Retinal pigment epithelial cell (primary cell): ENCODE measurements at regions not wholly inside any gene's neighbourhood (a gene's known extent, or its start where the extent isn't known, plus 50 kb on each side); places are given as distances from the start of the nearest gene placed in this dataset.
A peak's percentile ranks its signal among the peaks of the same experiment; 100 is the strongest.

ENCODE experiments used
- DNase-seq: peaks from one replicate; pipeline ENCODE4 v3.0.0-alpha.2; 2010; ENCODE audit warnings: low read depth
- H3K4me3 ChIP-seq: 2 replicates; pipeline ENCODE4 v1.5.1; 2011; ENCODE audit warnings: mild to moderate bottlenecking, low read length, control low read depth, moderate library complexity
- TF ChIP-seq, protein P1 (sequence below): conservative IDR thresholded peaks from 2 replicates; pipeline ENCODE4 v1.5.1; 2011; ENCODE audit warnings: low read depth, low read length, control low read depth, inconsistent platforms

DNA sequence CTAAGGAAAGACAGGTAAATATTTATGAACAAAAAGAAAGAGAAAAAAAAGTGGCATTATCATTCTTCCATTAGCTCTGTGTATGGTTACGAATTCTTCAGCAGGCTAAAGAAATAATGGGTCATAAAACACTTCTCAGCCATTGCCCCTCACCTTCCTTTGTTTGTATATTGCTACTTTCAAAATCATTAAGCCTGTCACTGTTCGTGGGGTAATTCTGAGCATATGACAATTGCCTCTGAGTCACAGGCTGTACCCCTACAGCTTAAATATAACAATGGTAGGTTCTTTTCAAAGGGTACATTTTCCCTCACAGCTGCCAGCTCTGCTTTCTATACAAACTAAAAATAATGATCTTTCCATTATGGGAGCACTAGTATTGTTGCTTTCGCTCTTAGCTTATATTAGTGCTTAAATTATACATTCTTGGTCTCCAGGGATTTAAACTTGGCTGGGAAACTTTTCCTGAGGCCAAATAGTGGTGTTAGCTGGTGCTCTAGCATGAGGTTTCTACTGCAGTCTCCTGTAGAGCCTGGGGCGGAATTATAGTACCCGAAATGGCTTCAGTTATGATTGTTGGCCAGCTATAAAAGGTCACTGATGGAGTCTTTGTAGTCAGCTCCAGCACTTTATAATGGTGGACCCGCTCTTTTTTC is 74.7 kb upstream of the CDH11 start:
- TF ChIP-seq, protein P1, sequence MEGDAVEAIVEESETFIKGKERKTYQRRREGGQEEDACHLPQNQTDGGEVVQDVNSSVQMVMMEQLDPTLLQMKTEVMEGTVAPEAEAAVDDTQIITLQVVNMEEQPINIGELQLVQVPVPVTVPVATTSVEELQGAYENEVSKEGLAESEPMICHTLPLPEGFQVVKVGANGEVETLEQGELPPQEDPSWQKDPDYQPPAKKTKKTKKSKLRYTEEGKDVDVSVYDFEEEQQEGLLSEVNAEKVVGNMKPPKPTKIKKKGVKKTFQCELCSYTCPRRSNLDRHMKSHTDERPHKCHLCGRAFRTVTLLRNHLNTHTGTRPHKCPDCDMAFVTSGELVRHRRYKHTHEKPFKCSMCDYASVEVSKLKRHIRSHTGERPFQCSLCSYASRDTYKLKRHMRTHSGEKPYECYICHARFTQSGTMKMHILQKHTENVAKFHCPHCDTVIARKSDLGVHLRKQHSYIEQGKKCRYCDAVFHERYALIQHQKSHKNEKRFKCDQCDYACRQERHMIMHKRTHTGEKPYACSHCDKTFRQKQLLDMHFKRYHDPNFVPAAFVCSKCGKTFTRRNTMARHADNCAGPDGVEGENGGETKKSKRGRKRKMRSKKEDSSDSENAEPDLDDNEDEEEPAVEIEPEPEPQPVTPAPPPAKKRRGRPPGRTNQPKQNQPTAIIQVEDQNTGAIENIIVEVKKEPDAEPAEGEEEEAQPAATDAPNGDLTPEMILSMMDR: no peak
- no peak overlapping the region for H3K4me3 ChIP-seq
- DNase-seq: no peak

DNA sequence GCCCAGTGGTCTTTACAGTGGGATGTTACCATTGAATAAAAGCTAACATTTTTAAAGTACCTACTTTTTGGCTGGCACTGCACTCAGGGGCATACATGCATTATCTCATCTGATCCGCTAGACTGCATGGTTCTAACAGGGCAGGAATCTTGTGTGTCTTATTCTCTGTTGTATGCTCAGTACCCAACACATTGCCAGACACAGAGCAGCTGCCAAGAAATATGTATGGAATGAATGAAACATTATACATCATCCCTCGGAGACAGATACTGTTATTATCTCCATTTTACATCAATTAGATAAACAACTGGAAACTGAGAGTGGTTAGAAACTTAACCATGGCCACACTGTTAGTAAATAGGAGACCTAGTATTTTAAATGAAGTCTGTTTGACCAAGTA is 74.1 kb upstream of the CDH11 start:
- no peak for DNase-seq
- no peak overlapping the region for H3K4me3 ChIP-seq
- TF ChIP-seq, protein P1: no peak

DNA sequence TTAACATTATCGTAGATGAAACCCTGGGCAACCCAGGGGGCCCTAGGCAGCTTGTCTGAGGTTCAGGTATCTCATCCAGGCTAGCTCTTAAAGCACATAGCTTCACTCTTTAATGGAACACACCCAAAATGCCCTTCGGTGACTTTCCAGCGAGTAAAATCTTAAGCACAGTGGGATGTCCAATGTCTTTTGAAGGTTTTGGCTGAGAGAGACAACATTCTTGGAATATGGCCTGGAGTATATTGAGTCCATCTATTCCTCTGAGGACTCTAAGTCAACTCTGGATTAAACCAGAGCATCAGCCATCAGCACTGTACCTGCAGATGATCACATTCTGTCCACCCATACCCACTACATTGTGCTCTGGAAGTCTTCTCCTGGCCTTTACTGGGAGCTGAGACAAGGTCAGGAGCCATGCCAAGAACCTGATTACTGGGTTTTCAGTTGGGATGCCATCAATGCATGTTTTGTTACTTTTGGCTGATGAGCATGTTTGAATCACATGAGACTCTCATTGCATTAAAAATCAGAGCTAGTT is 63.4 kb upstream of the CDH11 start:
- TF ChIP-seq, protein P1: no peak
- no peak for DNase-seq
- H3K4me3 ChIP-seq: no peak overlapping the region

DNA sequence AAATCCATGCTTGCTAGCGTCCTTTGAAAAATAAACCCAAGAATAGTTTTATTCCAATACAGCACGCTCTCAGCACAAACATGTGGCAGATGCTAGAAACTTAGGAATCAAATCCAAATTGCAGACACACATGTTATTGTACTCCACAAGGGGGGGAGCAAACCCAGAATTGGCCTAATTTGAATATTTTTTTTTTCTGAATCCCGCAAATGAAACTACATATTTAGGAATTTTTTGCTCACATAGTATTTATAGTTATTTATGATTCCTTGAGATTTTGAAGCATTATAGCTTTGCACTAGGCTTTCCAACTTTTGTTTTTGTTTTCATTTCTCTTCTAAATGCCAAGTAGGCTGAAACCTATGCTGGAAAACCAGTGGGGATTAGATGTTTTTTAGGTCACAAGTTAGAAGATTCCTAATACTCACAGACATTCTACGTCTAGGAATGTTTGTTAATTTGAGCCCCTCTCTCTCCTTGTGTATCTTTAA is 59.3 kb upstream of the CDH11 start:
- H3K4me3 ChIP-seq: no peak overlapping the region
- TF ChIP-seq, protein P1: peak; percentile 3
- DNase-seq: no peak

DNA sequence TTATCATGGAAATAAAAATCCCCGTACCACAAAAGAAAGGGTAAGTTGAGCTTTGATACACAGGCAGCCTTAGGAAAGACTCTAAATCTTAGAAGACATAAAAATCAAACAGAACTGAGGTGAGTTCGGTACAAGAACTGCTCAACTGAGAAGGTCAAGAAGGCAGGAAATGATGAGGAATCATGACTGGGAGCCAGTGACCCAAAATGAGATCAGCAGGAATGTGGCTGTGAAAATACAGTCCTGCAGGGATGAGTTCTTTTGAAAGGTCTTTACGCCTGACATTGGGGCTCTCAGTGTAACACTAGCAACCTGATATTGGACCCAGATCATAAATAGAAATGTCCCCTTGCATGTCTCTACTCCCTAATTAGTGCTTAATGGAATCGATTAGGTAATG is 56.3 kb upstream of the CDH11 start:
- DNase-seq: no peak
- TF ChIP-seq, protein P1: no peak
- no peak overlapping the region for H3K4me3 ChIP-seq

DNA sequence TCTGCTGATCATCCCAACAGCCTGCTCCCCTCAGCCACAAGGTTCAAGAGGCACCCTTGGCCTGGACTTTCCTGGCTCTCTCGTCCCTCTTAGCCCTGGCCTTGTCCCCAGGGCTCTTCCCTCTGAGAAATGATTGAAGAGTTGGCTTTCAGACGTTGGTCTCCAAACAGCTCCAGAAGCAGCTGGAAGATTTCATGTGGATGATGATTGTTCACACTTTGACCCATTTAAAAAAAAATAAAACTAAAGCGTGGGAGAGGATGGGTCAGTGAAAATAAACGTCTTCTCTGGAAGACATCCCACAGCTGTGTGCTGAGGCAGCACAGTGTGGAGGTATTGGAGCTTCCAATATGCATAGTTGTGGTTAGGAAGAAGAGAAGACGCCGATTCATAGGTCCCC is 54.7 kb upstream of the CDH11 start:
- DNase-seq: no peak
- H3K4me3 ChIP-seq: no peak overlapping the region
- TF ChIP-seq, protein P1: no peak

DNA sequence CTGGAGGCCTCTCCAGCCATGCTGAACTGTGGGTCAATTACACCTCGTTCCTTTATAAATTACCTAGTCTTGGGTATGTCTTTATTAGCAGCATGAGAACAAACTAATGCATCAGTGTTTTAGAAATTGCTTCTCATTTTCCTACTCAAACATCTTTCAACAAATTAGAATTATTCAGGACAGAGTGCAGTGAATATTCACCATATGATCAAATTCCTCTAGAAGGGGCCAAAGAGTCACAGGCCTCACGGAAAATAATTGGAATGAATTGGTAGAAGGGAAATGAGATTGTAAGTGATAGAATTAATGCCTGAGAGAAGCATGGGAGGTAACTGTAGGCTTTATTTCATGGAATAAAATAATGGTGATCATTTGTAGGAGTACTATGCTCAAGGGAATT is 50.5 kb upstream of the CDH11 start:
- no peak overlapping the region for H3K4me3 ChIP-seq
- DNase-seq: no peak
- TF ChIP-seq, protein P1: no peak
